ENCODE measurements at regions not wholly inside any gene's neighbourhood (a gene's known extent, or its start where the extent isn't known, plus 50 kb on each side); places are given as distances from the start of the nearest gene placed in this dataset.

DNA sequence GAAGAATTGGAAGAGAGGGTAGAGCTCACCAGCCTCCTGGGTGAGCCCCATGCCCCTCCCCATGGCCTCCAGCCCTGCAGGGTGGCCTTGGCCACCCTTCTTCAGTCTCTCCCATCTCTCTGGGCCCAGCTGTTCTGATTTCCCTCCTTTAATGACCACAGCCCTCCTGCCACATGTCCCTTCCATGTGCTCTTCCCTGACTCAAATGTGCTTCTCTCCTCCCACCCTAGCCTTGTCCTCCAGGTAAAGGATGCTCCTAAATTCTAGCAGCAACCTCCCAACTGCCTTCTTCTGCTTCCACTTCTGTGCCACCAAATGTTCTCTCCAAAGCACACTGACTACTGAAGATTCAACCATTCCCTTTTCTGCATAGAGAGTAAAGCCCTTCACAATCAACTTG is 83.0 kb downstream of the ADRA2C start:
- TF ChIP-seq CTCF (IDR thresholded peaks at IDR 0.05; ENCODE audit: low read depth, low read length) = no peak
- no peak for TF ChIP-seq EZH2phosphoT487 (IDR thresholded peaks at IDR 0.05; ENCODE audit: low read depth)

Data from OCI-LY3 (cell line).